Renal cortex interstitium (tissue), 11 donors: ENCODE measurements at regions not wholly inside any gene's neighbourhood (a gene's known extent, or its start where the extent isn't known, plus 50 kb on each side); places are given as distances from the start of the nearest gene placed in this dataset.
"Not testable (repeated sequence)": the region's sequence is repeated elsewhere in the genome, so short reads cannot be mapped to it uniquely, and the experiment has no call there.

ENCODE experiments used
- DNase-seq, 11 donors: peaks; one replicate each; pipeline ENCODE4 v3.0.0-alpha.2; 2013; ENCODE audit warnings: low read depth in 9 of 11, low spot score in 4 of 11; ENCODE audit errors: extremely low read depth in 1 of 11

DNA sequence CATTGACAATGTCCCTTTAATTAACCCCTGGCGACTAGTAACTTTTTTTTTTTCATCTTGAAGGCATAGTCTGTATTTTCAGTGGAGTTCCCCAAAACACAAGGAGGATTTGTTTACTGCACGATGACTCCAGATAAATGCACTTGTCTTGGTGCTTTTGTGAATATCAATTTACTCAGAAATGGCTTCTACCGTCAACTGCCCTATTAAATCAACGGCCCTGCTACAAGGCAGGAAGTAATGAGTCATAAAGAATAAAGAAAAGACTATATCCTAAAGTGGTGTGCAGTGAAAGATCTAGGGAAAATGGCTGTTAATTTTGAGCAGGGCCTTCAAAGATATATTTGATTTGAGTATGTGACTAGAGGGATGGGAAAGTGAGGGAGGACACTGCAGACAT is 388.3 kb upstream of the CHD1 start:
- DNase-seq = no peak

GRCh38 chr5:99316484-99316883 is 387.7 kb upstream of the CHD1 start:
- no peak for DNase-seq

GRCh38 chr5:99315413-99316183 is 386.8 kb upstream of the CHD1 start:
- DNase-seq = no peak

- no peak for DNase-seq
Measured at GRCh38 chr5:99314721-99315120, 385.9 kb upstream of the CHD1 start.

DNA sequence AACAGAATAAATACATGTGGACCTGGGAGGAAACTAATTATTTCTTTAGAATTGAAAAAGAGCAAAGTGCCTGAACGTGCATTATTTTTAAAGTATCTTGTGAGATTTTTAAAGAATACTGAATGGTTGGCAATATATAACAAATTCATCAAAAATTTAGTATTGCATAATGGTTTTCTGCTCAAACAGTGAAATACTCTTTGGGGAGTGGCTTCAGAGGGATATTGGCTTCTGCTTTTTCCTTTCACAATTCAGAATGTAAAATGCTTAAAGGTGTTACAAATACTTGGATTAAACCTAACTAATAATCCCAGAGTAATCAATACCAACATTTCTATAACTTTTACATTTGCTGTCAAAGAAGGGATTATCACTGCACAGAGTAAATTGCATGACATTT is 379.3 kb upstream of the CHD1 start:
- DNase-seq = no peak

GRCh38 chr5:99305045-99305580 is 376.3 kb upstream of the CHD1 start:
- no peak for DNase-seq

- no peak for DNase-seq
Measured at GRCh38 chr5:99285606-99286005, 356.8 kb upstream of the CHD1 start.

DNA sequence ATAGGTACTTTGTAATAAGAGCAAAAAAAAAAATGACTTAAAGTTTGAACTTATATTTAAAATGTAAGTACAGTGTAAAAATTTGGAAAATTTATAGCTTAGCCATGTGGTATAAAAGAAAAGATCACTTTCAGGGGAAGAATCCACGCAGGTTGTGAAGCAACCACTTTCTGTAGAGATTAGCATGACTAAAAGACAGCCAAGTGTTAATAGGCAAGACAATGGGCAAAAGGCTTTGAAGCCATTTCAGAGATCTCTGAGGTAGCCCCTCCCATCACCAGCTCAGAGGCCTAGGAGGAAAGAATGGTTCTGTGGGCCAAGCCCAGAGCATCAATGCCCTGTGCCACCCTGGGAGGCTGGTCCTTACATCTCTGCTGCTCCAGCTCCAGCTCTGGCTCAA is 346.3 kb upstream of the CHD1 start:
- DNase-seq = no peak

DNA sequence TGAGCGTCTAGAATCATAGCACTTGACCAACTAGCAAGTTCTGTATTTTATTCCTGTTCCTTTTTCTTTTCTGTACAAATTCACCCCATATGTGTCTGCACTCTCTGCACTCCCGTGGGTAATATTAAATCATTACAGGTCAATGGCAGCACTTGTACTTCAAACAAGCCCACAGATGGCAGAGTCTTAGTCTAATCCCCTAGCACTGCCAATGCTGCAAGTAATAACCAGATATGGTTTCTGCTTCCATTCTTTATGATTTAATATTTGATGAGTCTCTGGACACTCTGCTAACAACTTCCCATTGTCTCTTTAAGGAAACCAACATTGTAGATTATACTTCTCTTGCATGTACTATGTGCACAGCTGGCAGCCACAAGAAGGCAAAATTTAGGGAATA is 343.8 kb upstream of the CHD1 start:
- no peak for DNase-seq

GRCh38 chr5:99258819-99259218 is 330.0 kb upstream of the CHD1 start:
- DNase-seq = no peak

GRCh38 chr5:99248066-99248465 is 319.3 kb upstream of the CHD1 start:
- no peak for DNase-seq

- DNase-seq = no peak
Measured at GRCh38 chr5:99247346-99247745, 318.5 kb upstream of the CHD1 start.

DNA sequence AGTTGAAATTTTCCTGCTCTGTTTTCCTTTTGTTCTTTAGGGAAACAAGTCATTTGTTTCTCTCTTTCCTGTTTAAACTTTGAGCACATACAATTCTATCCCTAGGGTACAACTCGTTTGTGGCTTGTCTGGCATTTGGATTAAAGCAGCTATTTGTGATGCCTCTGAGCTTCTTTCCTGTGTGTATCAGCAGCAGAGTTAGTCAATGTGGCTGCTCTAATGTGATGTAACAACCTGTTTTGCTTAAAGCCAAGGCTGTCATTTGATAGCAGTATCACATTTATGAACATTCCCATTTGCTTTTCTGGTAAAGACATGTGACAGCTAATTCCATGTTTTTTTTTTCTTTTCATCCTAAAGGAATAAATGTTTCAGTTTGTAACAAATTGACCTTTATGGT is 314.3 kb upstream of the CHD1 start:
- DNase-seq = no peak

DNA sequence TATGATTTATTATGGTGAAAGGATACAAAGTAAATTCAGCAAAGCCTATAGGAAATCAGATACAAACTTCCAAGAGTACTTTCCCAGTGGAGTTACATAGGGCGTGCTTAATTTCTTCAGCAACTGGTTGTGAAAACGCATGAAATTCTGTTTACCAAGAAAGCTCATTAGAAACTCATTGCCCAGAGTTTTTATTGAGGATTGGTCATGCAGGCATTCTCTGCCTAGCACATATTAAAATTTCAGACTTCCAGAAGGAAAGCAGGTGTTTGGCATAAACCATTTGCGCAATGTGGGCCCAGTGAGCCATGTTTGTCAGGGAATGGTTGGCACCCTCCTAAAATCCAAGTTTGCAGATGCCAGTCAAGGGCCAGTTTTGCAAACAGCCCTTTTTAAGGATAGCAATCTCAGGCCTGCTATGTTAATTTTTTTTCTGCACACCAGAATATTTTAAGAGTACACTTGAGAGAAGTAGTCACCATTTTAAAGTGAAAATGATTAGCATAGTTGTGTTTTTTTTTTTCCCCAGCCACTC is 311.1 kb upstream of the CHD1 start:
- DNase-seq = no peak

GRCh38 chr5:99191206-99191745 is 262.5 kb upstream of the CHD1 start:
- no peak for DNase-seq

GRCh38 chr5:99187611-99188010 is 258.8 kb upstream of the CHD1 start:
- DNase-seq = no peak

- DNase-seq = no peak
Measured at GRCh38 chr5:99179206-99179605, 250.4 kb upstream of the CHD1 start.

GRCh38 chr5:99177796-99178195 is 249.0 kb upstream of the CHD1 start:
- no peak for DNase-seq

DNA sequence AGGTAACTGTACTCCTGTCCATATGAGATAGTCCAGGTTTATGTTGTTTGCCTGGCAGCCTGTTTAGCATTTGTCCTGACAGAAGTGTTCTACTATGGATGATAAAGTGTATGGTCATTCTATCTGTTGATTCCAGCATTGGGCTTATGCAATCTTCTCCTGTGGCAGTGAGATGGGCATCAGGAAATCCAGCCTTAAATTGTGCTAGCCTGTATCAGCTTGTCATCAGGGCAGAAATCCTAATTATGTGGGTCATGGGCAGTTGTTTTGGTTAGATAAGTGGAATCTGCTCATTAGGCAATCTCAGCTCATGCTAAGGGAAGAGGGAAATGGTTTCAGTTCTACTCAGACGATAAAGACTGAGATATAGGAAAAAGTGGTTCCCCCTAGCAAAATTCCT is 247.4 kb upstream of the CHD1 start:
- no peak for DNase-seq

- peak in 4 of 11 donors; percentile 4 to 9 (median 6) for DNase-seq
Measured at GRCh38 chr5:99169309-99169708, 240.5 kb upstream of the CHD1 start.

DNA sequence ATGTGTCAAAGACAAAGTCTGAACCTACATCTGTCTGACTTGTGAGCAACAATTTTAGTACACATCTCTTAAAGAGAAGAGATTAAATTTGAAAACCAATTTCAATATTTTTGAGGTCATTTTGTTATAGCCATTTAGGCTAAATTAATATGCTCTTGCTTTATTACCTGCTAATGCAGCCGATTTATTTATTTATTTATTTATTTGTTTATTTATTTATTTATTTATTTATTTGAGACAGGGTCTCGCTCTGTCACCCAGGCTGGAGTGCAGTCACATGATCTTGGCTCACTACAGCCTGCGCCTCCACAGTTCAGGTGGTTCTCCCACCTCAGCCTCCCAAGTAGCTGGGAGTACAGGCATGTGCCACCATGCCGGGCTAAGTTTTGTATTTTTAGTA is 232.7 kb upstream of the CHD1 start:
- not testable (repeated sequence) for DNase-seq
